Caco-2 (cell line): ENCODE measurements at regions not wholly inside any gene's neighbourhood (a gene's known extent, or its start where the extent isn't known, plus 50 kb on each side); places are given as distances from the start of the nearest gene placed in this dataset.
A peak's percentile ranks its signal among the peaks of the same experiment; 100 is the strongest.

Experiments
- BruUV-seq: library from RNA; stranded (reverse); fragments of 400-500 nt; replicated peaks from 2 replicates; lab custom pipeline; 2021; lab: Mats Ljungman, UMichigan
- CTCF ChIA-PET: fragments of 300-600 bp; sonication (Branson Sonifier 250); formaldehyde crosslinking; loops from one replicate; lab custom pipeline; 2022; ENCODE audit warnings: antibody characterized with exemption; lab: Charles Lee
- POLR2A ChIA-PET: fragments of 300-600 bp; sonication (Branson Sonifier 250); formaldehyde crosslinking; loops from one replicate; lab custom pipeline; 2022; ENCODE audit warnings: antibody characterized with exemption; lab: Charles Lee
- DNase-seq, 2 experiments: peaks; one replicate each; pipeline versions ENCODE4 v3.0.0 to v3.0.0-alpha.2; 2020 to 2022
- H3K27me3 ChIP-seq: replicated peaks from 2 replicates; pipeline ENCODE4 v1.6.0; 2011; ENCODE audit warnings: low read length; ENCODE audit not compliant: control insufficient read depth, insufficient read depth
- H3K36me3 ChIP-seq: 2 replicates; pipeline ENCODE4 v1.5.1; 2011; ENCODE audit warnings: low read length; ENCODE audit not compliant: control insufficient read depth, insufficient read depth
- H3K4me1 ChIP-seq: fragments of 250-450 bp; sonication (Bioruptor Pico); 2 replicates; pipeline ENCODE4 v1.5.1; 2020; ENCODE audit warnings: mild to moderate bottlenecking
- H3K4me3 ChIP-seq: 2 replicates; pipeline ENCODE4 v1.5.1; 2011; ENCODE audit warnings: low read depth, mild to moderate bottlenecking, control low read depth, low read length
- H3K9me3 ChIP-seq: fragments of 250-450 bp; sonication (Bioruptor Pico); 2 replicates; pipeline ENCODE4 v1.5.1; 2020; ENCODE audit warnings: mild to moderate bottlenecking, moderate library complexity
- H3K27ac Mint-ChIP-seq: one replicate; pipeline ENCODE4 v1.8.0; 2022; ENCODE audit warnings: mixed read lengths; ENCODE audit not compliant: unreplicated experiment
- H3K27me3 Mint-ChIP-seq: one replicate; pipeline ENCODE4 v1.8.0; 2022; ENCODE audit warnings: mixed read lengths; ENCODE audit not compliant: insufficient read depth, unreplicated experiment
- H3K36me3 Mint-ChIP-seq: one replicate; pipeline ENCODE4 v1.8.0; 2022; ENCODE audit warnings: mild to moderate bottlenecking, mixed read lengths; ENCODE audit not compliant: insufficient read depth, unreplicated experiment
- H3K4me1 Mint-ChIP-seq: one replicate; pipeline ENCODE4 v1.8.0; 2022; ENCODE audit warnings: low read depth, mixed read lengths; ENCODE audit not compliant: unreplicated experiment
- H3K4me3 Mint-ChIP-seq: one replicate; pipeline ENCODE4 v1.8.0; 2022; ENCODE audit warnings: mild to moderate bottlenecking, moderate library complexity, mixed read lengths; ENCODE audit not compliant: unreplicated experiment
- H3K9me3 Mint-ChIP-seq: one replicate; pipeline ENCODE4 v1.8.0; 2022; ENCODE audit warnings: mixed read lengths; ENCODE audit not compliant: unreplicated experiment
- intact Hi-C: fragments of 100-400 bp; cut with micrococcal nuclease; formaldehyde crosslinking; loops from one replicate; pipeline ENCODE4 v1.10.0; 2022; ENCODE audit not compliant: unreplicated experiment
- TF ChIP-seq, protein P1 (sequence below), 2 experiments: fragments of 200-600 bp in 1 of 2; IDR thresholded peaks; 1 replicate in 1 of 2; 2 replicates in 1 of 2; pipeline versions ENCODE4 v1.5.1 to v1.8.0; 2011 to 2022; ENCODE audit warnings: antibody characterized with exemption in 1 of 2, control low read depth in 1 of 2, inconsistent platforms in 1 of 2, low read depth in 1 of 2, low read length in 1 of 2, mild to moderate bottlenecking in 1 of 2, moderate library complexity in 1 of 2; ENCODE audit not compliant: insufficient read depth in 1 of 2, severe bottlenecking in 1 of 2, unreplicated experiment in 1 of 2

DNA sequence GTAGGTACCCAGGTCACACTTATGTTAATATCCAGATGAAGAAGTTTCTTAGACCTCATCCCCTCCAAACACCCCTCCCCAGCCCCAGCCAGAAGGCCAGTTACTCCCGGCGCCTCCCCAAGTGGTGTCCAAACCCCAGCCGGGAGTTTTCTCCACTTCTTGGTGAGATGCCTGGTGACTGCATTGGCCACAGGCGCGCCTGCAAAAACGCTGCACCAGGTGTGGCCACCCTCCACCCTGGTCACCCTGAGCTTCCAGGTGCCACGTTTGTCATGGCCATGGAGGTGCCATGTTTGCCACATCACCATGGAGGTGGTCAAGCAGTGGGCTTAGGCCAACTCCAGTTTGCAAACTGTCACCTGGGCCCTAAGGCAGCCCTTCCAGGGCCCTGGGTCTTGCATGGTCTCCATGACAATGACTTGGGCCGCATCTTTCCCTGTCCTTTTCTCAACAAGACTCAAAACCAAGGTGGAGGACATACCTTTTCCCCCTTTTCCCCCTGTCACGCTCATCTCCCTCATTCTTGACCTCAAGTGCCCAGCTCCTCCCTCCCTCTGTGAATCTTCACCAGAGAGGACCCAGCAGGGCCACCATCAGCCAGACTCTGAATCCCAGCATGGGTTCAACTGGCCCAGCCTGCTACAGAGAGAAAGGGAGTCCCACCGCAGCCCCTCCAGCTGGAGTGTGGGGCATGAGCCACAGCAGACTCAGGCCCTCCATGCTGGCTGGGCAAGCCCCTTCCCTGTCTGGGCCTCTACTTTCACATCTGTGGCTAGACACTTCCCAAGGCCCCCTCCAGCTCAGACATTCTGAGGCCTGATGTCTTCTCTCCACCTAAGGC, 125.9 kb upstream of the ZBTB40 start:
- H3K27ac Mint-ChIP-seq, result no peak overlapping the region
- no peaks in the 10 kb centered on the region for H3K36me3 Mint-ChIP-seq
- Histone ChIP-seq H3K9me3 (no peaks in the 10 kb centered on the region), H3K36me3 (no peaks in the 10 kb centered on the region), H3K4me1 (no peaks in the 10 kb centered on the region), H3K4me3 (no peak overlapping the region), H3K27me3 (no peaks in the 10 kb centered on the region)
- H3K9me3 Mint-ChIP-seq, result no peaks in the 10 kb centered on the region
- no TSS peak for BruUV-seq
- intact Hi-C loops, result no loop called here
- no peaks in the 10 kb centered on the region for H3K27me3 Mint-ChIP-seq
- POLR2A ChIA-PET, result no interaction called here
- peak in 1 of 2 experiments; percentile 9 for DNase-seq
- no peak overlapping the region for H3K4me3 Mint-ChIP-seq
- TF ChIP-seq, protein P1, sequence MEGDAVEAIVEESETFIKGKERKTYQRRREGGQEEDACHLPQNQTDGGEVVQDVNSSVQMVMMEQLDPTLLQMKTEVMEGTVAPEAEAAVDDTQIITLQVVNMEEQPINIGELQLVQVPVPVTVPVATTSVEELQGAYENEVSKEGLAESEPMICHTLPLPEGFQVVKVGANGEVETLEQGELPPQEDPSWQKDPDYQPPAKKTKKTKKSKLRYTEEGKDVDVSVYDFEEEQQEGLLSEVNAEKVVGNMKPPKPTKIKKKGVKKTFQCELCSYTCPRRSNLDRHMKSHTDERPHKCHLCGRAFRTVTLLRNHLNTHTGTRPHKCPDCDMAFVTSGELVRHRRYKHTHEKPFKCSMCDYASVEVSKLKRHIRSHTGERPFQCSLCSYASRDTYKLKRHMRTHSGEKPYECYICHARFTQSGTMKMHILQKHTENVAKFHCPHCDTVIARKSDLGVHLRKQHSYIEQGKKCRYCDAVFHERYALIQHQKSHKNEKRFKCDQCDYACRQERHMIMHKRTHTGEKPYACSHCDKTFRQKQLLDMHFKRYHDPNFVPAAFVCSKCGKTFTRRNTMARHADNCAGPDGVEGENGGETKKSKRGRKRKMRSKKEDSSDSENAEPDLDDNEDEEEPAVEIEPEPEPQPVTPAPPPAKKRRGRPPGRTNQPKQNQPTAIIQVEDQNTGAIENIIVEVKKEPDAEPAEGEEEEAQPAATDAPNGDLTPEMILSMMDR (IDR thresholded peaks at IDR 0.05; ENCODE audit: insufficient read depth in 1 of 2, low read depth in 1 of 2, low read length in 1 of 2, severe bottlenecking in 1 of 2, unreplicated experiment in 1 of 2), result no peak
- CTCF ChIA-PET, result no interaction called here
- H3K4me1 Mint-ChIP-seq, result no peaks in the 10 kb centered on the region

DNA sequence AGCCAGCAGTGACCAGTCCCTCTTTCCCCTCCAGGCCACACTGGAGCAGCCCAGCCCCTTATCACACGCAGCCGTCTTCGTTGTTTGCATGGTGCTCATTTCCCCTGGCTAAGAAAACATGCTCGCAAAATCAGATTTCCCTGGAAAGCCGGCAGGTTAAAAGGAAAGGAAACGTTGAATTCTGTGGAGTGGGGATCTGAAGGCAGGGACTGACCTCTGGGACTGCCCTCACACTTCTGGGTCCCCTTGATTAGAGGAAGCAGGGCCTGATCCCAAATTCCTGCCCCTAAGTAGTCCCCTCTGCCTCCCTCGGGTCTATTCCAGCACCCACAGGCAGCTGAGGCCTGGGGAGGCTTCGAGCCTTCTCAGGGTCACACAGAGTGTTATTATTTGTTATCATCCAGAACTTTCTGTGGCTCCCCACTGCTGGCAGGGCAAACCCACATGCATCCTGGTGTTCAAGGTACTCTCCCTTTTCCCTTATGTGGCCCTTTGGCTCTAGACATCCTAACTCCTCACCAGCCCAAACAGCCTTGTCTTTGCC, 125.2 kb upstream of the ZBTB40 start:
- Histone ChIP-seq H3K4me3 (no peak overlapping the region), H3K36me3 (no peaks in the 10 kb centered on the region), H3K27me3 (no peaks in the 10 kb centered on the region), H3K4me1 (no peaks in the 10 kb centered on the region), H3K9me3 (no peaks in the 10 kb centered on the region)
- TF ChIP-seq, protein P1 (IDR thresholded peaks at IDR 0.05; ENCODE audit: insufficient read depth in 1 of 2, low read depth in 1 of 2, low read length in 1 of 2, severe bottlenecking in 1 of 2, unreplicated experiment in 1 of 2), result no peak
- Mint-ChIP-seq H3K9me3 (no peaks in the 10 kb centered on the region), H3K27me3 (no peaks in the 10 kb centered on the region), H3K36me3 (no peaks in the 10 kb centered on the region), H3K27ac (no peak overlapping the region), H3K4me3 (no peak overlapping the region), H3K4me1 (no peaks in the 10 kb centered on the region)
- peak in 1 of 2 experiments; percentile 3 for DNase-seq
- POLR2A ChIA-PET, result no interaction called here
- CTCF ChIA-PET, result no interaction called here
- no TSS peak for BruUV-seq
- intact Hi-C loops, result no loop called here

DNA sequence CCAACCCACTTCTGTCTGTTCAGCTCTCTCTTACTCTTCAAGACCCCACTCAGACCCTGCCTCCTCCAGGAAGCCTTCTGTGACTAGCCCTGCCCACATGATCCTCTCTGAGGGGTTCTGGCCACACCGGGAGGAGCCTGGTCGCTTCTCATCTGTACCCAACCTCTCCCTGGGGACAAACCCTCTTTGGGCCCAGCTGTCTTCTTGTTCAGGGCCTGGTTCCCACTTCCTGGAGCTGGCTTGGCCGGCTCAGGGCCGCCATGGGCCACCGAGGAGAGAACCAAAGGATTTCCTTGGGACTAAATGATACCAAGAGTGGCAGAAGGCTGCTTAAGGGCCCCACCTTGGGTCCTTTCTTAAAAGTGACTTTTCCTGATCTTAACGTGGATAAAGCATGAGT, 124.7 kb upstream of the ZBTB40 start:
- intact Hi-C loops, result no loop called here
- Histone ChIP-seq H3K4me1 (no peaks in the 10 kb centered on the region), H3K36me3 (no peaks in the 10 kb centered on the region), H3K9me3 (no peaks in the 10 kb centered on the region), H3K27me3 (no peaks in the 10 kb centered on the region), H3K4me3 (no peak overlapping the region)
- Mint-ChIP-seq H3K27ac (no peak overlapping the region), H3K4me3 (no peak overlapping the region), H3K9me3 (no peaks in the 10 kb centered on the region), H3K36me3 (no peaks in the 10 kb centered on the region), H3K4me1 (no peaks in the 10 kb centered on the region), H3K27me3 (no peaks in the 10 kb centered on the region)
- ChIA-PET CTCF (no interaction called here), POLR2A (no interaction called here)
- DNase-seq, result peak in 1 of 2 experiments; percentile 7
- TF ChIP-seq, protein P1 (IDR thresholded peaks at IDR 0.05; ENCODE audit: insufficient read depth in 1 of 2, low read depth in 1 of 2, low read length in 1 of 2, severe bottlenecking in 1 of 2, unreplicated experiment in 1 of 2), result no peak
- BruUV-seq, result no TSS peak
